ENCODE measurements at regions not wholly inside any gene's neighbourhood (a gene's known extent, or its start where the extent isn't known, plus 50 kb on each side); places are given as distances from the start of the nearest gene placed in this dataset.

GRCh38 chr2:16063955-16064633, 123.7 kb downstream of the MYCN start:
- Histone ChIP-seq H3K9me3 (ENCODE audit: control insufficient read depth, low read length) (no peaks in the 10 kb centered on the region), H3K79me2 (no peaks in the 10 kb centered on the region), H3K4me3 (ENCODE audit: low read depth, low read length) (no peak overlapping the region), H3K4me2 (ENCODE audit: low read length) (no peak overlapping the region), H3K36me3 (ENCODE audit: control insufficient read depth, insufficient read depth, low read length) (no peaks in the 10 kb centered on the region), H2AFZ (no peak overlapping the region), H3K4me1 (no peaks in the 10 kb centered on the region), H3K9ac (no peak overlapping the region), H3K27ac (no peak overlapping the region), H3K27me3 (ENCODE audit: control insufficient read depth, insufficient read depth, low read length) (no peaks in the 10 kb centered on the region)
- no peak for TF ChIP-seq CTCF (IDR thresholded peaks at IDR 0.05)

- no peak overlapping the region for H3K9ac ChIP-seq
- no peak overlapping the region for H3K4me2 ChIP-seq (ENCODE audit: low read length)
- H3K36me3 ChIP-seq (ENCODE audit: control insufficient read depth, insufficient read depth, low read length) = no peaks in the 10 kb centered on the region
- no peaks in the 10 kb centered on the region for H3K27me3 ChIP-seq (ENCODE audit: control insufficient read depth, insufficient read depth, low read length)
- H3K79me2 ChIP-seq = no peaks in the 10 kb centered on the region
- no peaks in the 10 kb centered on the region for H3K4me1 ChIP-seq
- no peaks in the 10 kb centered on the region for H3K9me3 ChIP-seq (ENCODE audit: control insufficient read depth, low read length)
- no peak overlapping the region for H3K27ac ChIP-seq
- no peak overlapping the region for H3K4me3 ChIP-seq (ENCODE audit: low read depth, low read length)
- no peak for TF ChIP-seq CTCF (IDR thresholded peaks at IDR 0.05)
- H2AFZ ChIP-seq = no peak overlapping the region
These were observed 123.0 kb downstream of the MYCN start for GRCh38 chr2:16063251-16063850.

GRCh38 chr2:16062471-16063250, 122.3 kb downstream of the MYCN start:
- Histone ChIP-seq H2AFZ (no peak overlapping the region), H3K27me3 (ENCODE audit: control insufficient read depth, insufficient read depth, low read length) (no peaks in the 10 kb centered on the region), H3K4me2 (ENCODE audit: low read length) (no peak overlapping the region), H3K4me1 (no peaks in the 10 kb centered on the region), H3K36me3 (ENCODE audit: control insufficient read depth, insufficient read depth, low read length) (no peaks in the 10 kb centered on the region), H3K27ac (no peak overlapping the region), H3K9ac (no peak overlapping the region), H3K4me3 (ENCODE audit: low read depth, low read length) (no peak overlapping the region), H3K79me2 (no peaks in the 10 kb centered on the region), H3K9me3 (ENCODE audit: control insufficient read depth, low read length) (no peaks in the 10 kb centered on the region)
- TF ChIP-seq CTCF (IDR thresholded peaks at IDR 0.05) = no peak

- Histone ChIP-seq H3K27ac (no peak overlapping the region), H3K4me3 (ENCODE audit: low read depth, low read length) (no peak overlapping the region), H3K4me2 (ENCODE audit: low read length) (no peak overlapping the region), H3K9me3 (ENCODE audit: control insufficient read depth, low read length) (no peaks in the 10 kb centered on the region), H3K9ac (no peak overlapping the region), H3K36me3 (ENCODE audit: control insufficient read depth, insufficient read depth, low read length) (no peaks in the 10 kb centered on the region), H2AFZ (no peak overlapping the region), H3K79me2 (no peaks in the 10 kb centered on the region), H3K4me1 (no peaks in the 10 kb centered on the region), H3K27me3 (ENCODE audit: control insufficient read depth, insufficient read depth, low read length) (no peaks in the 10 kb centered on the region)
- no peak for TF ChIP-seq CTCF (IDR thresholded peaks at IDR 0.05)
These were observed 121.3 kb downstream of the MYCN start for GRCh38 chr2:16061441-16062217.
